Stimulated activated CD4-positive, alpha-beta T cell treated with anti-CD3 and anti-CD28 coated beads, Interleukin-4, amount 100 ng/mL, for 48 hours (primary cell): ENCODE measurements at regions not wholly inside any gene's neighbourhood (a gene's known extent, or its start where the extent isn't known, plus 50 kb on each side); places are given as distances from the start of the nearest gene placed in this dataset.
"Not testable (repeated sequence)": the region's sequence is repeated elsewhere in the genome, so short reads cannot be mapped to it uniquely, and the experiment has no call there.

ENCODE experiments used
- DNase-seq, 2 donors: peaks; one replicate each; pipeline ENCODE4 v3.0.0-alpha.2; 2020; ENCODE audit warnings: low read depth in 2 of 2

DNA sequence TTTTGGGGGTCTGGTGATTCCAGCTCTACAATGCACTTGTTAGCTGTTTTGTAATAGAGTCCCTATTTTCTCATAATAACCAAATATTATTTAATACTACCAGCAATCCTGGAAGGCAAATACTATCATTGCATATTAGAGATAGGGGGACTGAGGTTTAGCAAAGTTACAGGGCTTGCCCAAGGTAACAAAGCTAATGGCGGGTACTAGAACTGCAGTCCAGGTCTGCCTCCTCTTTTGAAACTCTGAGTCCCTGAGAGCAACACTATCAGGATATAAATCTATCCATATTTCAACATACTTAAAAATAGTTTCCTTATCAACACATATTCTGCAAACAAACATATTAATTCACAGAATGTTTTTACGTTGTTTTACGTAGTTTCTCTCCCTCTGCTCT lies 235.5 kb upstream of the ACVR2A start:
- no peak for DNase-seq

DNA sequence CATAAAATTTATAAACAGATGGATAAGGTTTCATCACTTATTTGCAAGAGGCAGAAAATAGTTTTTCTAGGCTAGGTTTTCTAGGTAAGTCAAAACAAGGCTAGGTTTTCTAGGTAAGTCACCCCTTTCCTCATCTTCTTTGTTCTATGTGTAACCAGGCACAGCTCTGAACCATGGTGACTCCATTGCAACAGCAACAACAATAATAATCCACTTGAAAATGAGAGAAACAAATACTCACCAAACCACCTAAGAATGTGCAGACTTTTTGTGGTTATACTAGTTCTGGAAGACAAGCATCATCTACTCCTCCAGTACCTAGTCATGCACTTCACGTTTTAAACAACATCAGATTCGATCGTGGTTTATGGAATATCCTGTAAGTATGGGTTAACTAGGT lies 237.4 kb upstream of the ACVR2A start:
- no peak for DNase-seq

DNA sequence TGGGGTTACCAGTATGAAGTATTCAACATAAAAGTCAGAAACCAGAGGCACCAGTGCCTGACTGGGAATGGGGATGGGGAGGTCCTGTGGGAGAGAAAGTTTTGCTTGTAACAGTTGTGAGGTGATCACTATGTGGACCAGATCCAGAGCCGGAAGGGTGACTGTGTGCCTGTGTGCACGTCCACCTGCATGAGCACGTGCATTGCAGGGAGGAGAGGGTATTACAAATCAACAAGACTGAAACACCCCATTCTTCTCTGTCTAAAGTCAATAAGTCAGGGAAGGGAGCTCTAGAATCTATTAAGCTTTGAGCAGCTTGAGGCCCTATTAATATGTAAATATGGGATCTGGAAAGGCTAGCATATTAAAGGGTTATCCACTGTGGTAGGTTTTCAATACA lies 241.0 kb upstream of the ACVR2A start:
- no peak for DNase-seq

DNA sequence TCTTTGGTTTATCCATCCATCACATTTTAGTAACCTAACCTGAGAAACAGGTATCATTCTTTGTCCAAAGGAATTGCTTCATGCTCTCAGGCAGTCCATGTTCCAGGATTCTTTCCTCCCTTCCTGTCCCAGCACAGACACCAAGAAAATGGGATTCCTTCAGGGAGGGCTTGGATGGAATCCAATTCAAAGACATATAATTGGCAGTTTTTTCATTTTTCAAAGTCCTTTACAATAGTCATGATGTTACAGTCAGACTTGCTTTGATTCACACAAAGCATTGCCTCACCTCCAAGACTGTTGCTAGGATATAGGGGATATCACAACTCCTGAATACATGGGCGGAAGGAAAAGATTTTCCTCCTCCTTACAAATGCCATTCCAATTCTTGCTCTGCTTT lies 241.4 kb upstream of the ACVR2A start:
- DNase-seq: no peak

DNA sequence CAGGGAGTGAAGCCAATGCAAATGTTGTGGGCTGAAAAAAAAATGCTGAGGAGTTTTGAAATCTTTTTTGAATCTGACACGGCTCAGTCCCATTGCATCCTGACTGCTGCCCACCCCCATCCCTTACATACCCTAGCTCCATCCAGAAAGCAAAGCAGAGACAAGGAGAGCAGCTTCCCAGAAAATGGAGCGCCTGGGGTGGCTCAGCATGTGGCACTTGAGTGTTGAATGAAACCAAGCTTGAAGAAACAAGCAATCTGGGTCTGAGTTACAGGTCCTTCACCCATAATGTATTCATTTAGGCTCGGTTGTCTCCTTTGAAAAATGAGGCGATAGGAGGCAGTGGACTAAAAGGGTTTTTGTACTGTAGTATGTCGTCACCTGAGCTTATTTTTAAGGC lies 244.2 kb upstream of the ACVR2A start:
- DNase-seq: no peak

DNA sequence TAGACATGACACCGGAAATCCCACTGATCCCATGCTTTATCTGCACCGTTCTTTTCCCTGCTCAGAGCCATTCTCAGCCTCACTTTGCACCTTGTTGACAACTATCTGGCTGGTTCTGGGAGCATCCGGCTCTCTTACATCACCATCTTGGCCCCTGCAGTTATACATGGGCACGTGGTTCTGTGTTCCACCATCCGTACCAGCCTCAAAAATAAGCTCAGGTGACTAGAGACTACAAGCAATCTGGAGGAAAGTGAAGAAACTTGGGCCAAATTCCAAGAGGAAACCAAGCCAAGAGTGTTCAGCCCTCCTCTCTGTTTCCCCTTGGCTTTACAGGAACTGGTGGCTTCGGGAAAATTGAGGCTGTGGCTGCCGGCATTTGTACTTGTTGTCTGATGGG lies 244.6 kb upstream of the ACVR2A start:
- DNase-seq: no peak

DNA sequence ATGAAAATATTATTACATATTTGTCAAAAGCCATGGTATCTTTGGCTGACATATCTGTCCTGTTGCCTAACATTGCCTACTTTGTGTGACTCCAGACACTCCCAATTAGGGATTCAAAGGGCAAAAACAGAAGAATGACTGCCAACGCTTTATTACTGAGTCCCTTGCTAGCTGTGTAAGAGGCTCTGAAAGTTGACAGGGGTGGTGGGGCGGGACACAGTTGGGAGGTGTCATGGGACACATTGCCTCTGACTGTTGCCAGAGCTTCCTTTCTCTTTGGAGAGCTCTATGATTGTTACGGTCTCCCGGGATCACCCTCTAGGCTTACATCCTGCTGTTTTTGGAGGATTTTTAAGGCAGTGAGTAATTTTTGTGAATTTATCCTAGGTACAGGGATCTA lies 249.6 kb upstream of the ACVR2A start:
- no peak for DNase-seq

DNA sequence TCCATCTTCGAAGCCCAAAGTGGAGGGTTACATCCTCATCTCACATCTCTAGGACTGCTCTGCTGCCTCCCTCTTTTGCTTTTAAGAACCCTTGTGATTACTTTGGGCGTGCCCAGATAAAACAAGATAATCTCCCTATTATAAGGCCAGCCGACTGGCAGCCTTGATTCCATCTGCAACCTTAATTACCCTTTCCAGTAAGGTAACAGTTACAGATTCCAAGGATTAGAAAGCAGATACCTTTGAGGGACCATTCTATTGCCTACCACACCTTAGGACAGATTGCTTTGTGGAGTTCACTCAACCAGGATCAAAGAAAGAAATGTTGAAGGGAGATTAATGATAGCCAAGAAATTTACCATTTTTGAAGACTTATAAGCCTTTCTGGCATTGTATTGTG lies 250.8 kb upstream of the ACVR2A start:
- DNase-seq: no peak

DNA sequence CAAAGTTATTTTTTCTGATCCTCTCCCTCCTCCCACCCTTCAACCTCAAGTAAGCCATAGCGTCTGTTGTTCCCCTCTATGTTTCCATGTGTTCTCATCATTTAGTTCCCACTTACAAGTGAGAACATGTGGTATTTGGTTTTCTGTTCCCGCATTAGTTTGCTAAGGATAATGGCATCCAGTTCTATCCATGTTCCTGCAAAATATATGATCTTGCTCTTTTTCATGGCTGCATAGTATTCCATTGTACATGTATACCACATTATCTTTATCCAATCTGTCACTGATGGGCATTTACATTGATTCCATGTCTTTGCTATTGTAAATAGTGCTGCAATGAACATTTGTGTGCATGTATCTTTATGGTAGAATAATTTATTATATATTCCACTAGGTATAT lies 252.0 kb upstream of the ACVR2A start:
- DNase-seq: not testable (repeated sequence)

DNA sequence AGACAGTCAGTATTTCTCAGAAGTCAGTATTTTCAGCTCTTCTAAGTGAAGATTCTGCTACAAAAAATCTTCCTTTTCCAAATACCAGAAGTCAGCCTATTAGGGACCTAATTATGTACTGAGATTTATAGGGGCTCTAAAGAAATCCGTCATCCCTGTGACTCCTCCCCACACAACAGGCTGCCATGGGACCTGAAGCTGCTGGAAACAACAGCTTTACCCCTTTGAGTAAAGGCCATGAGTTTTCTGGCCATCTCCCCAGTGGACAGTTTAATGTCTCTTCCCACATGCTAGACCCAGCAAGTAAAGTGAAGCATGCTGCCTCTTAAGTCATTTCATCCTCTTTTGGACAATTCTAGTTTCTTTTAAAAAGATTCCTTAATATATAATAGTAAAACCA lies 255.7 kb upstream of the ACVR2A start:
- DNase-seq: no peak

DNA sequence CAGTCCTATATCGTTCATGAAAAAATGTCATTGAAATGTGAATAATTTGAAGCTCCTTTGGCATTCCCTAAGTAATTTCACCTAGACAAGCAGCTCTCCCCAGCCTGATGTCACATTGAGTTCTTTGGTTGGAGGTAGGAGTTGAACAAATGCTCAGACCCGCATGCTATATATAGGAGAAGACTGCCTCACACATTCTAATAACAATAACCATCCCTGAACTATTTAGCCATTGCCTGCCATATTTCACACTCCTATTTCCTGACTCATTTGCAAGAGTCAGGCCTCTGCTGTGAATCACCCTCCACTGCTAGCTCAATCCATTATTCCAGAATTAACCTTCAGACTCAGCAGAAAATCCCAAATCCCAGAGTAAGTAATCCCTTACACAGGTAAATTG lies 256.6 kb upstream of the ACVR2A start:
- DNase-seq: no peak

DNA sequence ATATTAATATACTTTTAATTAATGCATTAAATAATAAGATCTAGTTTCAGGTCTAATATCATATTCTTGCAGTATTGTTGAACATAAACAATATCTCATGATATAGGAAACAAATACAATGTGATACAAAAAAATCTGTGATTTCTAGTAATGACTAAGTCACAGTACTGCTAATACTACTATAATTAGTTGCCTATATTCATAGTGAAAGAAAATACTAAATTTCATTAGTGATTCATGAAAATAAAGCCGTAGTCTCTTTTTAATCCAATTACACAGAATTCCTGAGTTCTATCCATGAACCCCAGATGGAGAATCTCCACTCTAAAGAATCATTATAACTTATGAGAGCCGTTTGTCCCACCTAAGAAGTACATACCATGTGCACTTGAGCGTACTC lies 266.3 kb upstream of the ACVR2A start:
- DNase-seq: no peak

DNA sequence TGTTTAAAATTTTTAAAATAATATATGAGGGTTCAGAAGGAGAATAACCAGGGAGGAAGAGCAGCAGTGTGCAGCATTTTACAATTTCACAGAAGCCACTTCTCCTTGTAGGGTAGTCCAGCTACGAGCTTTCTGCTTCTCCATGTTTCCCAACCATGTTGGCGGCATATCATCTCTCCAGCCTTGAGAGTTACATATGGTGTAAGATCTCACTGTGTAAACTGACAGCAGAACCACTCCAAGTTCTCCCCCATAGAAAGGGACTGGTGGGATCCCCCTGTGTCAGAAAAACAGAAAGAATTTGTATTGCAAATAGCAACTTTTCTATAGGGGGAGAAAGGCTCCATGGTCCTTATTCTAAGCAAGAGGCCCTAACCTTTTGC lies 266.8 kb upstream of the ACVR2A start:
- no peak for DNase-seq

DNA sequence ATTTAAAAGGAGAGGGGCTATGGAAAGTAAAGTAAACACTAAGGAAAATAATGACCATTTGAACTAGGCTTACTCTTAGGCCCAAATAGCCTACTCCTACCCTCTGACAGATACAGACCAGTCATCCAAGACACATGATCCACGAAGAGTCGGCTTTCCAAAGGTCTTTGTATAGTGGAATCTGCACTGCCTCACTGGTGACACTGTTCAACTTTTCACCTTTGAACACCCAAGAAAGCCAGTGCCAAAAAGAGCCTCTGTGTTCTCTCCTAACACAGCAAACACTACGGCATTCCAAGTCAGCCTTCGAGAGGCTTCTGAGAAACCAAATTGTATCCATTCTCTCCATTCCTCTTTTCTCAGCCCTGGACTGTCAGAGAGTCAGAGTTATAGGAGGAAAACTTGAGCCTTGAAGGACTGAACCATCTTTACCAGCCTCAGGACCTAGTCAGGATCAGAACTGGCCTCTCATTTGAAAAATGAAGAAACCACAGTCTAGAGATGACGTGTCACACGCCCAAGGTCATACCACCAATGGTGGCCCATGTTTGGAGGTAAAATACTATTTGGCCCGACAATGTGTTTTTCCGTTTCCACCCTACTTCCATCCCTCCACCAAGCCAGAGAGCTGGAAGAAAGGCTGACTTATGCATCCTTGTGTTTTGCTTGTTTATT lies 267.4 kb upstream of the ACVR2A start:
- DNase-seq: no peak

DNA sequence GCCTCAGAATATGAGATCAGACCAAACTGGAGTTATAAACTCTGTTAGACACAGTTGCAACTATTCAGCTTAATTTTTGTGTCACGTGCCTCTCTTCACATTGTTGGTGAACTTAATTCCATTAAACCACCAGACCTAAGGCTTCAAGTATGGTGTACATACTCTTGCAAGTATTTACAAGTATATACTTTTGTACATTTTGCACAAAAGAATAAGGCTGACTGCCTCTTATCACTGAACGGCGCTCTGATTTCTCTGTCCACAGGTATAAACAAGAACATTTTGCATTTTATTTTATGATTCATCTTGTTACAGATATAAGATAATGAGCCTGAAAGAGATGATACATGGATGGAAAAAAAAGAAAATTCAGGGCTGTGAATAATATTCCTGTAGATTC lies 269.7 kb upstream of the ACVR2A start:
- DNase-seq: no peak

DNA sequence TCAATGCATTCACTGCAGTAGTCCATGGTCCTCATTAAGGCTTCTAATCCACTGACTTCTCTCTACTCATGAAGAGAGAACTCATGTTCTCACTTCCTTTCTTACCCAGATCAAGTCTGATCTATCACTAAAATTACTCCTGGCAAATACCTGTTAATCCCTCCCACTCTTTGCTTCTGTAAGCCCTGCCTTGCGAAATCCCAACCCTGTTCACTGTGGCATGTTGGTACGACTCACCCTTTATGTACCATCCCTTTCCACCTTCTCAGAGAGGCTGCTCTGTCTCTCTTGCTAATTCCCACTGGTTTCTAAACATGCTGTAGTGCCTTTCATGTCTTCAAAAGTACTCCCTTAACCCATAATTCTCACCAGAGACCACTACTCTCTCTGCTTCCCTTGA lies 272.2 kb upstream of the ACVR2A start:
- DNase-seq: no peak

DNA sequence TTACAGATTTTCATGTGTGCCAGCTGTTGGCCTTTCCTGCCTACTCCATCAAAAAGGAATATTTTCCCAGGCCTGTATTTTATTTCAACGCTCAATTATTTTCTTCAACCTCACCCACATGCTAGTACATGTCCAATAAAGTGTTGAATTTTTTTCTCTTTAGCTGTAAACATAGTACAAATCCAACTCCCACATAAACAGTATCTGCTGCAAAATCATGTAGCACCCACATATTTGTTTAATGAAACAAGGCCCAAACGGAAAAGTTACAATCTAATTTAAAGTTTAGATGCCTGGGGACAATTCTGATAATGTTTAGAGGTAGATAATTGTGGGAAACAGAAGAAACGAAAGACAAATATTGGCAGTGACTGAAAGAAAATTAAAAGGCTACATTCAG lies 275.4 kb upstream of the ACVR2A start:
- no peak for DNase-seq

DNA sequence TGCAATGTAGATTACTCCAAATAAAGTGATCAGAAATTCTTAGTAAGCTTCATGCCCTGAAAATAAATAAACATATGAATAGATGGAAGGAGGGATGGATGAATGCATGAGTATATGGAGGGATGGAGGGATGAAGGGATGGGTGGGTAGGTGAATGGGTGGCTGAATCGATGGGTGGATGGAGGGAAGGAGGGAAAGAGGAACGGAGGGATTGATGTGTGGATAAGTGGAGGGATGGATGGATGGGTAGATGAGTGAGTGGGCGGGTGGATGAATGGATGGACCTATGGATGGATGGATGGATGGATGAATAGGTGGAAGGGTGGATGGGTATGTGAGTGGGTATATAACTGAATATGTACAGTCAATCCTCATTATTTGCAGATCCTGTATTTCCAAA lies 276.7 kb upstream of the ACVR2A start:
- DNase-seq: no peak

DNA sequence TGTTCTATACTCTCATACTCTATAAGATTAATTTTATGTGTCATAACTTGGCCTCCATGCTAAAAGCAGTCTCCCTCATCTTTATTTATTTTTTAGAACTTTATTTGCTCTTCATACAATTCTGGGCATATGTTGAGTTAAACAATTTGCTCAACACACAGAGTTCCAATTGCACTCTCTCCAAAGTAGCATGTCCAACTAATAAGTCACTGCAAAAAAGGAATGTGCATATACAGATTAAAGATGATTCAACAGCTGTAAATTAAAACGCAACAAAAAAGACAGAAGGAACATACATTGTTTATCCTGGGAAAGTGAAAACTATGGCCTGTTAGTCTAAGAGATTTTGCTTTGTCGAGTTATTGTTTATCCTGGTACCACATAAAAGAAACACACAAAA lies 277.7 kb upstream of the ACVR2A start:
- no peak for DNase-seq

DNA sequence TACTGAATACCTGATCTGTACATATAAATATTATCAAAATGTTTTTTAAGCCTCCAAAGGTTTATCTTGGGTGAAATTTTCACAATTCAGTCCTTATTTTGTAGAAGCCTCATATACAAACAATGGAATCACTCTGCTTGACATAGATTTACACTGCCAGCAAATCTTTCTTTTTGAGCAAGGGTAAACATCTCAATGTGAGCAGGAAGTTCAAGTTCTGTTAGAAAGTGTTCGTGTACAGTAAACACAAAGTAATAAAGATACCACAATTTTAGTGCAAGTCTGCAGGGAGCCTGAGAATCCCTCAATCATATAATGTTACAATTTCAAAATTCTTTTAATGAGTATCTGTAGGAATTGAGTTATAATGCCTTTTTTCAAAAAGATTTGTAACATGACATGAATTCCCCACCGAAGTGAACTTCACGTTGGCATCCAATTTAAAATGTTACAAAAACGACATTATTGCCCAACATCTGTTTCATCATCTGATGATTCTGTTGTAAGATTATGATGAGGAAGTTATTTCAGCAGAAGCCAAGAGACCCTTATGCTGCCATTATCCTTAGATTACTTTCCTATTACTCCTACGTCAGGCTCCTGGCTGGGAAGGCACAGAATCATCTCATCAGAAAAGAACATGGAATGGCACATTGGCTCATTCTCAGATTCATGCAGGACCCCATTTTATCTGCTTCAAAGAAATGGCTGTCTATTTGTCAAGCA lies 283.9 kb upstream of the ACVR2A start:
- no peak for DNase-seq

DNA sequence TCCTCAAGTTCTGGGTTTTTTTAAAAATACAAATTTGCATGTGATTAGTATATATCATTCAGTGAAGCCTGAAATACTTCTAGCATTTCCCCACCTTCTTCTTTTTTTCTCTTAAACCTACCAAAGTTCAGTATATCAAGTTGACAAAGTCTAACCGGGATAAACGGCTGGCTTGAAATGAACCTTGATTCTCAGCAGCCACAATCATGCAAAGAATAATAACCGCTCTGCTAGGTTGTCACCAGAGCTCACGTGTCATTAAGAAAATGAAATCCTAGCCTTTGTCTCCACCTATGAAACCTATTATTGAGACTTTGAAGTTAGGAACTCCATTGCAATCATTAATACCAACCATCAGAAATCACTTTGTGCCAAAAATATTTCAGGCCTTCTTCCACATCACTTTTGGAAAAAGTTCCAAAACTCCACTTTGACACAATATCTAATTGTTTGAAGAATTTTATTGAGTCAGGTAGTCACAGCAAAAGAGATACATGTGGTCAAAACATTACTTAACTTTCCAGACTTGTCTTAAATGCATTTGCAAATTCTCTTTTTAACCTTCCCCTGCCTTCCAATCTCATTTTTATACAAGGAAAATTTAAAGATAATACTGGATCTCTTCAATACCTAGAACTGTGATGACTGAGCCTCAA lies 285.6 kb upstream of the ACVR2A start:
- DNase-seq: no peak

DNA sequence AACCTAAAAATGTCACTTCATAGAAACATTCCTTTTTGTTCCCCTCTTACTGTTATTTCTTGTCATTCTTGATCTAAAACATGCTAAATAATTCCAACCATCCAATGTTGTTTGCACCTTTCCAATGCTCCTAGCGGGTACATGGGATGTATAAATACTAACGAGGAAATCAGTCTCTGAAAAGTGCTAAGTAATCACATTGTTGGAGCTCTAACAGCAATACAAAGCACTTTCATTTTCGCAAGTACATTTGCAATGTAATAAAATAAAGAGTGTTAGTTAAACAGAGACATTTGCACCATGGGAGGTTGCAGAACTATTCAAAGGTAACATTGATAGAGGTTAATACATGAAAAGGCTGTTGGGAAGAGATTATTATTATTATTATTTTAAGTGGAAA lies 286.2 kb upstream of the ACVR2A start:
- no peak for DNase-seq

DNA sequence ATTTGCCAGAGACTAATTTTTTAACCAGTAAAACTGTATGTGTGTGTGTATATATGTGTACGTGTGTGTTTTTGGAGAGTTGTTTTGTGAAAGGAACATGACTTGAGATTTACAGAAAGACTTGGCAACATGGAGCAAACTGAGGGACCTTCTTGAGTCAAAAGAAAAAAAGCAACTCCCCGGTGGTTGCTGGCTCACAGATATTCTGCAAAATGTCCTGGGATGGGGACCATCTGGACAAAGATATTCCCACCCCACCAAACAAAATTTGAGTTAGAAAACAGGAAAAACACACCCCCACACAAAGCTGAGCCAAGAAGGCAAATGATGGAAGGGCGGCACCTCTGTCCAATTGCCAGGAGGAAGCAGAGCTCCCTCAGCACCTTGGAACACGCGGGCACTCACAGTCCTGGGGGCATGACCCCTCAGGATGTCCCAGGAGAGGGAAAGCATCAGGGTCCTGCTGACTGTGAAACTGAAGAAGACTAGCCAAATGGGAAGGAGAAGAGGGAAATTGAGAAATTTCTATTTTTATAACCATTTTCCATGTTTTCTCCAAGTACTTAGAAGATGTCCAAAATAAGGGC lies 290.2 kb upstream of the ACVR2A start:
- no peak for DNase-seq
